ENCODE measurements at regions not wholly inside any gene's neighbourhood (a gene's known extent, or its start where the extent isn't known, plus 50 kb on each side); places are given as distances from the start of the nearest gene placed in this dataset.

DNA sequence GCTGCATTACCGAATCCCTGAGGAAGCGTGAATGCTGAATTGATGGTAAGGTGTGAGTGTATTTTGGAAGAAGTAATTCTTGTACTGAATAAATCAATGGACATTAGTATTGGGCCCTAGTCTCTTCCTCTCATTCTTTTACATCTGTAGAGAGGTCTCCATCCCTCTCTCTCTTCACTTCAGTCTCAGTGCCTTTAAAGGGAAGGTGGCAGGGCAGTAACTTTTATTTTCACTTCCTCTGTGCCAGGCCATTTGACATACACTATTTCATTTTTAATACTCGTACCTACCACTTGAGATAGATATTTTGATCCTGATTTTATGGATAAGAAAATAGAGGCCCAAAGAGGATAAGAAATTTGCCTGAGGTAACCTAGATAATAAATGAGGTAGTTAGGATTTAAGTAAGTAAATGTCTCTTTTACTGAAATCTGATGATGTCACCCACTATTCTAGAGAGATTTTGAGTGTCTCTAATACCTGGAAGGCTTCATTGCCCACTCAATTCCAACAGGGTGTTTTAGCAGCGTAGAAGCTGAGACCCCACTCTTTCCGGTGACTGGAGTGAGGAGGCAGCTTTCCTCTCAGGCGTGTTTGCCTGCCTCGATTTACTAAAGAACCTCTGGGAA lies 177.9 kb upstream of the PRICKLE1 start:
- Histone ChIP-seq H2AFZ (ENCODE audit: low read length) (no peak overlapping the region), H3K27ac (ENCODE audit: low read length) (no peak overlapping the region)
- CTCF ChIA-PET: no interaction called here

DNA sequence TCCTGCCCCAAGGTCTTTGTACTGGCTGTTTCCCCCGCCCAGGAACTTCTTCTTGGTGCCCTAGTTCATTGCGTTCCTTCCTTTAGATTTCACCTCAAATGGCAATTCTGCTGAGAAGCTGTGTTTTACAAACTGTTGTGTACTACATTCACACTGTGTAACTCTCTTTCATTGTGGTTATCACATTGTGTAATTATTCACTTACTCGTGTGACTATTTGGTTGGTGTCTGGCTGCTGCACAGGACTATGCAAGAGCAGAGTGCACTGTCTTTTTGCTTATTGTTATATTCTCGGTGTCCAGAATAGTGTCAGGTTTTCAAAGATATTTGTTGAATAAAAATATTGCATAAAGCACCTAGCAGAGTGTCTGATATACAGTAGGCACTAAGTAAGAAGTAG lies 177.2 kb upstream of the PRICKLE1 start:
- no peak for DNase-seq
- ATAC-seq: no peak
- CTCF ChIA-PET: no interaction called here
- Histone ChIP-seq H3K27me3 (ENCODE audit: low read length) (no peaks in the 10 kb centered on the region), H3K9me3 (ENCODE audit: low read length) (no peaks in the 10 kb centered on the region), H3K9ac (ENCODE audit: low read length) (no peak overlapping the region), H2AFZ (ENCODE audit: low read length) (no peak overlapping the region), H3K4me2 (ENCODE audit: low read length) (no peak overlapping the region), H3K4me3 (ENCODE audit: low read length) (no peak overlapping the region), H3K36me3 (ENCODE audit: low read depth, low read length) (no peaks in the 10 kb centered on the region), H3F3A (ENCODE audit: low read length, unreplicated experiment) (no peaks in the 10 kb centered on the region), H3K27ac (ENCODE audit: low read length) (no peak overlapping the region), H3K79me2 (ENCODE audit: low read length) (no peaks in the 10 kb centered on the region), H3K9me2 (replicated peaks; ENCODE audit: low read length) (no peaks in the 10 kb centered on the region), H3K4me1 (ENCODE audit: insufficient read depth, low read length) (peaks cover 8% of the 10 kb centered on the region), H4K20me1 (ENCODE audit: low read length) (no peaks in the 10 kb centered on the region)
- POLR2A ChIA-PET (ENCODE audit: unreplicated experiment): no interaction called here
- TF ChIP-seq CTCF (conservative IDR thresholded peaks at IDR 0.05; ENCODE audit: low read depth, low read length) (no peak), EZH2phosphoT487 (IDR thresholded peaks at IDR 0.05; ENCODE audit: borderline replicate concordance, low read length) (no peak), EZH2 (IDR thresholded peaks at IDR 0.05; ENCODE audit: low read length, unreplicated experiment) (no peak)
- intact Hi-C loops (cut with micrococcal nuclease): no loop called here
- BruUV-seq (replicated peaks): no TSS peak

More for the DNA sequence above, 177.9 kb upstream of the PRICKLE1 start:
- H3K79me2 ChIP-seq (ENCODE audit: low read length): no peaks in the 10 kb centered on the region
- 0 out of 2 replicates have a peak, but pooled peaks cover 1% of the 10 kb centered on the region for H3K4me1 ChIP-seq (ENCODE audit: insufficient read depth, low read length)
- no peak for TF ChIP-seq EZH2phosphoT487 (IDR thresholded peaks at IDR 0.05; ENCODE audit: borderline replicate concordance, low read length)
- no peak overlapping the region for H3K4me2 ChIP-seq (ENCODE audit: low read length)
- no peak overlapping the region for H3K9ac ChIP-seq (ENCODE audit: low read length)
- no TSS peak for BruUV-seq (replicated peaks)
- intact Hi-C loops (cut with micrococcal nuclease): no loop called here
- ATAC-seq: no peak
- no peak overlapping the region for H3K4me3 ChIP-seq (ENCODE audit: low read length)
- no peaks in the 10 kb centered on the region for H3K9me3 ChIP-seq (ENCODE audit: low read length)
- H3K9me2 ChIP-seq (replicated peaks; ENCODE audit: low read length): no peaks in the 10 kb centered on the region
- POLR2A ChIA-PET (ENCODE audit: unreplicated experiment): no interaction called here
- no peaks in the 10 kb centered on the region for H4K20me1 ChIP-seq (ENCODE audit: low read length)
- no peaks in the 10 kb centered on the region for H3F3A ChIP-seq (ENCODE audit: low read length, unreplicated experiment)
- no peaks in the 10 kb centered on the region for H3K27me3 ChIP-seq (ENCODE audit: low read length)
- no peaks in the 10 kb centered on the region for H3K36me3 ChIP-seq (ENCODE audit: low read depth, low read length)
- no peak for DNase-seq

DNA sequence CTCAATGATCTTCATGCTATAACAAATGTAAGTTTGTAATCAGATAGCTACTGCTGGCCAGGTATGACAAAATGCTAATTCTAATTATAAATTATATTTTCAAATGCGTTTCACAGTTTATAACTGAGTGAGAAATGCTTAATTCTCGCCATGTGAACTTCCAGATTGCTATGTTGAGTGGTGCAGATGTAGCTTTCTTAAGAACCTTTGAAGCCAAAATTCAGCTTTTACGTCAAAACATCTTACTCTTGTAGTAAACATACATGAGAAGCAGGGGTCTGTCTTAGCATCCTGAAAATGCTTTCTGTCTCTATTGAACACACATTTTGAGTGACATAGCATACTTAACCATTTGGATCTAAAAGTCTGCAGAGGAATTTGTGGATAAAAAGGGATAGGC lies 176.5 kb upstream of the PRICKLE1 start:
- Histone ChIP-seq H3K79me2 (ENCODE audit: low read length) (no peaks in the 10 kb centered on the region), H3K27me3 (ENCODE audit: low read length) (no peaks in the 10 kb centered on the region), H3F3A (ENCODE audit: low read length, unreplicated experiment) (no peaks in the 10 kb centered on the region), H3K9me3 (ENCODE audit: low read length) (no peaks in the 10 kb centered on the region), H3K27ac (ENCODE audit: low read length) (no peak overlapping the region), H4K20me1 (ENCODE audit: low read length) (no peaks in the 10 kb centered on the region), H3K4me1 (ENCODE audit: insufficient read depth, low read length) (peaks cover 15% of the 10 kb centered on the region), H3K4me3 (ENCODE audit: low read length) (no peak overlapping the region), H3K9ac (ENCODE audit: low read length) (no peak overlapping the region), H2AFZ (ENCODE audit: low read length) (no peak overlapping the region), H3K36me3 (ENCODE audit: low read depth, low read length) (no peaks in the 10 kb centered on the region), H3K4me2 (ENCODE audit: low read length) (no peak overlapping the region), H3K9me2 (replicated peaks; ENCODE audit: low read length) (no peaks in the 10 kb centered on the region)
- POLR2A ChIA-PET (ENCODE audit: unreplicated experiment): no interaction called here
- no peak for TF ChIP-seq CTCF (conservative IDR thresholded peaks at IDR 0.05; ENCODE audit: low read depth, low read length)
- TF ChIP-seq EZH2phosphoT487 (IDR thresholded peaks at IDR 0.05; ENCODE audit: borderline replicate concordance, low read length): no peak
- no peak for TF ChIP-seq EZH2 (IDR thresholded peaks at IDR 0.05; ENCODE audit: low read length, unreplicated experiment)
- no TSS peak for BruUV-seq (replicated peaks)
- CTCF ChIA-PET: interaction anchor here (0.6 kb wide), 1 partner anchor 19 kb away, joined by 4 read pairs; no protein-coding TSS in a partner anchor
- ATAC-seq (no peak), DNase-seq (no peak)
- intact Hi-C loops (cut with micrococcal nuclease): no loop called here

All from PC-3 (cell line).